SK-N-SH (cell line): ENCODE measurements at regions not wholly inside any gene's neighbourhood (a gene's known extent, or its start where the extent isn't known, plus 50 kb on each side); places are given as distances from the start of the nearest gene placed in this dataset.

Experiments
- CTCF ChIA-PET: fragments of 300-600, 350-600 bp; formaldehyde crosslinking; extraction: SDS; loops from one replicate; lab custom pipeline; 2021; lab: Yijun Ruan, JAX
- POLR2A ChIA-PET: fragments of 350-600 bp; sonication (Branson Sonifier 250); formaldehyde crosslinking; extraction: SDS; loops from one replicate; lab custom pipeline; 2020; ENCODE audit warnings: antibody characterized with exemption, inconsistent platforms; lab: Yijun Ruan, JAX
- DNase-seq: peaks from one replicate; pipeline ENCODE4 v3.0.0; 2012
- H2AFZ ChIP-seq: fragments of 200-600 bp; sonication (generic); 2 replicates; pipeline ENCODE4 v1.8.1; 2016; ENCODE audit warnings: antibody characterized with exemption, mild to moderate bottlenecking, low read depth
- H3F3A ChIP-seq: fragments of 200-600 bp; sonication (generic); replicated peaks from 2 replicates; pipeline ENCODE3; 2016; ENCODE audit warnings: antibody characterized with exemption, mild to moderate bottlenecking; ENCODE audit not compliant: insufficient read depth
- H3K27ac ChIP-seq, 2 experiments: fragments of 200-500 bp in 1 of 2; fragments of 200-600 bp in 1 of 2; sonication (Bioruptor generic) in 1 of 2; sonication (generic), shearing (Covaris generic) in 1 of 2; 2 replicates each; pipeline versions ENCODE4 v1.5.1 to v1.6.1; 2014 to 2016; ENCODE audit warnings: low read depth in 2 of 2, inconsistent platforms in 1 of 2, low read length in 1 of 2, mild to moderate bottlenecking in 1 of 2, mixed read lengths in 1 of 2
- H3K27me3 ChIP-seq: fragments of 200-600 bp; sonication (generic), shearing (Covaris generic); 2 replicates; pipeline ENCODE4 v1.6.1; 2016; ENCODE audit warnings: mixed run types; ENCODE audit not compliant: insufficient read depth
- H3K36me3 ChIP-seq, 2 experiments: fragments of 200-500 bp in 1 of 2; fragments of 200-600 bp in 1 of 2; sonication (Bioruptor generic) in 1 of 2; sonication (generic) in 1 of 2; replicated peaks in 1 of 2; 2 replicates each; pipeline versions ENCODE3 to v1.5.1; 2014 to 2016; ENCODE audit warnings: low read length in 1 of 2, mild to moderate bottlenecking in 1 of 2; ENCODE audit not compliant: insufficient read depth in 2 of 2, control insufficient read depth in 1 of 2
- H3K4me1 ChIP-seq, 2 experiments: fragments of 200-500 bp in 1 of 2; fragments of 200-600 bp in 1 of 2; sonication (Bioruptor generic) in 1 of 2; sonication (generic), shearing (Covaris generic) in 1 of 2; 2 replicates each; pipeline versions ENCODE4 v1.5.1 to v1.6.1; 2014 to 2016; ENCODE audit warnings: low read depth in 1 of 2, low read length in 1 of 2, mixed run types in 1 of 2; ENCODE audit not compliant: insufficient read depth in 2 of 2, control insufficient read depth in 1 of 2
- H3K4me2 ChIP-seq: fragments of 200-600 bp; sonication (generic), shearing (Covaris generic); 2 replicates; pipeline ENCODE4 v1.6.1; 2017; ENCODE audit warnings: mixed run types
- H3K4me3 ChIP-seq, 2 experiments: fragments of 200-500 bp in 1 of 2; fragments of 200-600 bp in 1 of 2; sonication (Bioruptor generic) in 1 of 2; sonication (generic), shearing (Covaris generic) in 1 of 2; 2 replicates each; pipeline versions ENCODE4 v1.5.1 to v1.8.1; 2014 to 2016; ENCODE audit warnings: low read depth in 2 of 2, inconsistent platforms in 1 of 2, low read length in 1 of 2, mild to moderate bottlenecking in 1 of 2, mixed read lengths in 1 of 2, moderate library complexity in 1 of 2
- H3K79me2 ChIP-seq: fragments of 200-600 bp; sonication (generic); 2 replicates; pipeline ENCODE4 v1.8.1; 2017; ENCODE audit warnings: mild to moderate bottlenecking; ENCODE audit not compliant: insufficient read depth
- H3K9ac ChIP-seq: fragments of 200-600 bp; sonication (generic); 2 replicates; pipeline ENCODE4 v1.6.1; 2017; ENCODE audit warnings: mixed run types
- H3K9me2 ChIP-seq: fragments of 200-600 bp; sonication (generic); 2 replicates; pipeline ENCODE4 v1.6.1; 2017; ENCODE audit warnings: mixed run types
- H3K9me3 ChIP-seq: fragments of 200-600 bp; sonication (generic); 2 replicates; pipeline ENCODE4 v1.6.1; 2017; ENCODE audit warnings: mixed run types, mild to moderate bottlenecking, moderate library complexity
- H4K20me1 ChIP-seq: fragments of 200-600 bp; sonication (generic); 2 replicates; pipeline ENCODE4 v1.6.1; 2017; ENCODE audit warnings: mild to moderate bottlenecking, mixed run types; ENCODE audit not compliant: insufficient read depth
- CHD2 ChIP-seq: fragments of 150-350 bp; IDR thresholded peaks from 2 replicates; pipeline ENCODE4 v1.6.1; 2018; ENCODE audit warnings: low read length; ENCODE audit not compliant: partially characterized antibody
- EP300 ChIP-seq, 2 experiments: IDR thresholded peaks; 2 replicates each; pipeline versions ENCODE4 v1.4.0 to v1.6.1; 2012; ENCODE audit warnings: borderline replicate concordance in 1 of 2, low read depth in 1 of 2, low read length in 1 of 2
- FOXJ3 ChIP-seq: sonication (generic); formaldehyde crosslinking; IDR thresholded peaks from 2 replicates; pipeline ENCODE4 v1.5.1; 2020; ENCODE audit warnings: mild to moderate bottlenecking, missing genetic modification reagents
- GABPA ChIP-seq: IDR thresholded peaks from 2 replicates; pipeline ENCODE4 v1.4.0; 2012; ENCODE audit warnings: low read depth, mild to moderate bottlenecking
- GATA2 ChIP-seq: sonication (generic); formaldehyde crosslinking; IDR thresholded peaks from 2 replicates; pipeline ENCODE4 v1.5.0; 2020; ENCODE audit warnings: mild to moderate bottlenecking, missing genetic modification reagents
- JUND ChIP-seq: IDR thresholded peaks from 2 replicates; pipeline ENCODE4 v1.4.0; 2012
- MEF2A ChIP-seq: IDR thresholded peaks from 2 replicates; pipeline ENCODE4 v1.4.0; 2012; ENCODE audit warnings: low read depth, borderline replicate concordance
- NFIC ChIP-seq: IDR thresholded peaks from 2 replicates; pipeline ENCODE4 v1.4.0; 2012; ENCODE audit warnings: borderline replicate concordance
- NRF1 ChIP-seq: IDR thresholded peaks from 2 replicates; pipeline ENCODE4 v1.6.1; 2012; ENCODE audit warnings: low read depth, mild to moderate bottlenecking, low read length
- RAD21 ChIP-seq: IDR thresholded peaks from 2 replicates; pipeline ENCODE4 v1.6.1; 2012; ENCODE audit warnings: mild to moderate bottlenecking, low read length
- RCOR1 ChIP-seq: fragments of 150-350 bp; IDR thresholded peaks from 2 replicates; pipeline ENCODE4 v1.6.1; 2017; ENCODE audit warnings: antibody characterized with exemption, low read length
- RFX5 ChIP-seq: IDR thresholded peaks from 2 replicates; pipeline ENCODE4 v1.6.1; 2012; ENCODE audit warnings: mild to moderate bottlenecking, improper control_type of control experiment, low read length
- SMC3 ChIP-seq: IDR thresholded peaks from 2 replicates; pipeline ENCODE4 v1.6.1; 2012; ENCODE audit warnings: low read depth, low read length, improper control_type of control experiment
- WGBS: methylation state at CpG from one replicate; pipeline ENCODE4 v1.1.6; 2017; ENCODE audit warnings: low lambda C conversion rate; 5-methylcytosine and 5-hydroxymethylcytosine counted together
- TF ChIP-seq, protein P1 (sequence below): fragments of 200-600 bp; sonication (generic); IDR thresholded peaks from 2 replicates; pipeline ENCODE4 v1.6.1; 2017; ENCODE audit warnings: antibody characterized with exemption, mild to moderate bottlenecking, moderate library complexity
- TF ChIP-seq, protein P2 (sequence below): IDR thresholded peaks from 2 replicates; pipeline ENCODE4 v1.6.1; 2012; ENCODE audit warnings: mild to moderate bottlenecking, low read depth, low read length, moderate library complexity

DNA sequence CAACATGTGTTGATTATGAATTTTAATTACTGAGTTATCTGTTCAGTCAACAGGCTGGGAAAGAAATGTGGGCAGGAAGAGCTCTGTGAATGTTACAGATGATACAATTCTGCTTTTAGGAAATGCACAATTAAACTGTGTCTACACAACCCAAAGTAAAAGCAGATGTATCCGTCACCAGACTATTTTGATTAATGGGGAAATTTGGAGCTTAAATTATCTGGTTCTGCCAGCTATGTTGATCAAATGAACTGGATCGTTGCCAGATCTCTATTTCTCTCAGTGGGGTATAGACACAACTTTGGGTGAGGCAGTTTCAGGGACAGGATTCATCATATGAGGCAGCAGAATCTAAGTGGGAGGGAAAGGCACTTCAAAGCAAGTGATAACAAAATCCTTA, 136.5 kb downstream of the NEUROD6 start:
- Histone ChIP-seq H3K27ac (no peak overlapping the region), H3K27me3 (0 out of 2 replicates have a peak, but pooled peaks cover 5% of the 10 kb centered on the region), H3K9me3 (no peaks in the 10 kb centered on the region), H3K36me3 (no peaks in the 10 kb centered on the region), H3K4me1 (no peaks in the 10 kb centered on the region; a peak in 1 of 4 replicates), H3K9ac (no peak overlapping the region), H3K9me2 (no peaks in the 10 kb centered on the region), H3K79me2 (no peaks in the 10 kb centered on the region), H2AFZ (no peak overlapping the region), H3F3A (no peaks in the 10 kb centered on the region), H3K4me3 (no peak overlapping the region), H4K20me1 (no peaks in the 10 kb centered on the region), H3K4me2 (no peak overlapping the region)
- ChIA-PET CTCF (interaction anchor here (4.6 kb wide), 1 partner anchor 11 kb away, joined by 24 read pairs; no protein-coding TSS in a partner anchor), POLR2A (no interaction called here)
- no peak for DNase-seq
- TF ChIP-seq FOXJ3: no peak
- TF ChIP-seq RCOR1: no peak
- TF ChIP-seq MEF2A: no peak
- TF ChIP-seq RAD21: no peak
- TF ChIP-seq NFIC: no peak
- TF ChIP-seq, protein P1, sequence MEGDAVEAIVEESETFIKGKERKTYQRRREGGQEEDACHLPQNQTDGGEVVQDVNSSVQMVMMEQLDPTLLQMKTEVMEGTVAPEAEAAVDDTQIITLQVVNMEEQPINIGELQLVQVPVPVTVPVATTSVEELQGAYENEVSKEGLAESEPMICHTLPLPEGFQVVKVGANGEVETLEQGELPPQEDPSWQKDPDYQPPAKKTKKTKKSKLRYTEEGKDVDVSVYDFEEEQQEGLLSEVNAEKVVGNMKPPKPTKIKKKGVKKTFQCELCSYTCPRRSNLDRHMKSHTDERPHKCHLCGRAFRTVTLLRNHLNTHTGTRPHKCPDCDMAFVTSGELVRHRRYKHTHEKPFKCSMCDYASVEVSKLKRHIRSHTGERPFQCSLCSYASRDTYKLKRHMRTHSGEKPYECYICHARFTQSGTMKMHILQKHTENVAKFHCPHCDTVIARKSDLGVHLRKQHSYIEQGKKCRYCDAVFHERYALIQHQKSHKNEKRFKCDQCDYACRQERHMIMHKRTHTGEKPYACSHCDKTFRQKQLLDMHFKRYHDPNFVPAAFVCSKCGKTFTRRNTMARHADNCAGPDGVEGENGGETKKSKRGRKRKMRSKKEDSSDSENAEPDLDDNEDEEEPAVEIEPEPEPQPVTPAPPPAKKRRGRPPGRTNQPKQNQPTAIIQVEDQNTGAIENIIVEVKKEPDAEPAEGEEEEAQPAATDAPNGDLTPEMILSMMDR: no peak
- TF ChIP-seq NRF1: no peak
- TF ChIP-seq EP300 (IDR thresholded peaks at IDR 0.05; ENCODE audit: borderline replicate concordance in 1 of 2, low read depth in 1 of 2, low read length in 1 of 2): no peak
- no peak for TF ChIP-seq RFX5
- TF ChIP-seq JUND: no peak
- no peak for TF ChIP-seq GATA2 (CRISPR knock-in tag)
- TF ChIP-seq, protein P2, sequence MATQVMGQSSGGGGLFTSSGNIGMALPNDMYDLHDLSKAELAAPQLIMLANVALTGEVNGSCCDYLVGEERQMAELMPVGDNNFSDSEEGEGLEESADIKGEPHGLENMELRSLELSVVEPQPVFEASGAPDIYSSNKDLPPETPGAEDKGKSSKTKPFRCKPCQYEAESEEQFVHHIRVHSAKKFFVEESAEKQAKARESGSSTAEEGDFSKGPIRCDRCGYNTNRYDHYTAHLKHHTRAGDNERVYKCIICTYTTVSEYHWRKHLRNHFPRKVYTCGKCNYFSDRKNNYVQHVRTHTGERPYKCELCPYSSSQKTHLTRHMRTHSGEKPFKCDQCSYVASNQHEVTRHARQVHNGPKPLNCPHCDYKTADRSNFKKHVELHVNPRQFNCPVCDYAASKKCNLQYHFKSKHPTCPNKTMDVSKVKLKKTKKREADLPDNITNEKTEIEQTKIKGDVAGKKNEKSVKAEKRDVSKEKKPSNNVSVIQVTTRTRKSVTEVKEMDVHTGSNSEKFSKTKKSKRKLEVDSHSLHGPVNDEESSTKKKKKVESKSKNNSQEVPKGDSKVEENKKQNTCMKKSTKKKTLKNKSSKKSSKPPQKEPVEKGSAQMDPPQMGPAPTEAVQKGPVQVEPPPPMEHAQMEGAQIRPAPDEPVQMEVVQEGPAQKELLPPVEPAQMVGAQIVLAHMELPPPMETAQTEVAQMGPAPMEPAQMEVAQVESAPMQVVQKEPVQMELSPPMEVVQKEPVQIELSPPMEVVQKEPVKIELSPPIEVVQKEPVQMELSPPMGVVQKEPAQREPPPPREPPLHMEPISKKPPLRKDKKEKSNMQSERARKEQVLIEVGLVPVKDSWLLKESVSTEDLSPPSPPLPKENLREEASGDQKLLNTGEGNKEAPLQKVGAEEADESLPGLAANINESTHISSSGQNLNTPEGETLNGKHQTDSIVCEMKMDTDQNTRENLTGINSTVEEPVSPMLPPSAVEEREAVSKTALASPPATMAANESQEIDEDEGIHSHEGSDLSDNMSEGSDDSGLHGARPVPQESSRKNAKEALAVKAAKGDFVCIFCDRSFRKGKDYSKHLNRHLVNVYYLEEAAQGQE: no peak
- no peak for TF ChIP-seq SMC3
- no peak for TF ChIP-seq GABPA
- no peak for TF ChIP-seq CHD2
- 5% methylated on average over 2 of the region's 2 CpGs for WGBS
